Mesothelial cell of epicardium (in vitro differentiated cells): ENCODE measurements at regions not wholly inside any gene's neighbourhood (a gene's known extent, or its start where the extent isn't known, plus 50 kb on each side); places are given as distances from the start of the nearest gene placed in this dataset.
"Not testable (repeated sequence)": the region's sequence is repeated elsewhere in the genome, so short reads cannot be mapped to it uniquely, and the experiment has no call there.

Experiments used
- DNase-seq, 2 experiments: peaks; one replicate each; pipeline ENCODE4 v3.0.0; 2021; ENCODE audit warnings: low spot score in 2 of 2; ENCODE audit not compliant: unreplicated experiment in 2 of 2
- H3K27ac Mint-ChIP-seq: 2 replicates; pipeline ENCODE4 v1.8.0; 2021; ENCODE audit warnings: mixed read lengths
- H3K27me3 Mint-ChIP-seq: 2 replicates; pipeline ENCODE4 v1.8.0; 2021; ENCODE audit warnings: low read depth, mixed read lengths
- H3K36me3 Mint-ChIP-seq: 2 replicates; pipeline ENCODE4 v1.8.0; 2021; ENCODE audit warnings: mixed read lengths
- H3K4me1 Mint-ChIP-seq: 2 replicates; pipeline ENCODE4 v1.8.0; 2021; ENCODE audit warnings: mixed read lengths
- H3K4me3 Mint-ChIP-seq: 2 replicates; pipeline ENCODE4 v1.8.0; 2021; ENCODE audit warnings: mild to moderate bottlenecking, moderate library complexity, mixed read lengths
- H3K9me3 Mint-ChIP-seq: 2 replicates; pipeline ENCODE4 v1.8.0; 2021; ENCODE audit warnings: mixed read lengths
- TF ChIP-seq, protein P1 (sequence below): fragments of 200-600 bp; sonication (generic); IDR thresholded peaks from one replicate; pipeline ENCODE4 v1.5.0; 2021; ENCODE audit warnings: antibody characterized with exemption; ENCODE audit not compliant: unreplicated experiment

DNA sequence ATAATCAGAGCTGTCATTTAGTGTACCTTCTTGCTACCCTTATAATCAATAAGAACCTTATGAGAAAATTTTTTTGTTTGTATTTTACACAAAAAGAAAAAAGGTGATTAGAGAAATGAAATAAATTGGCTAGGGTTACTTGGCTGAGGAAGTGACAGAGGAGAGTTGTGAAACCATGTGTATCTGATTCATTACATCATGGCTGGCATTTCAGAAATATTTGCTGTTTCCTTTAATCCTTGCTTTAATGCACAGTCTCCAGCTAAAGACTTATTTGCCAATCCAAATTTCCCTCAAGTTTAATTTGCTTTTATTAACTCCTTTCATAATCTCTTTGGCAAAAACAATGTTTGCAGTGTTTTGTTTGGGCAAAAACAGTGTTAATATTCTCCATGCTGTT lies 543.1 kb downstream of the KIF4B start:
- no peaks in the 10 kb centered on the region for H3K36me3 Mint-ChIP-seq
- TF ChIP-seq, protein P1, sequence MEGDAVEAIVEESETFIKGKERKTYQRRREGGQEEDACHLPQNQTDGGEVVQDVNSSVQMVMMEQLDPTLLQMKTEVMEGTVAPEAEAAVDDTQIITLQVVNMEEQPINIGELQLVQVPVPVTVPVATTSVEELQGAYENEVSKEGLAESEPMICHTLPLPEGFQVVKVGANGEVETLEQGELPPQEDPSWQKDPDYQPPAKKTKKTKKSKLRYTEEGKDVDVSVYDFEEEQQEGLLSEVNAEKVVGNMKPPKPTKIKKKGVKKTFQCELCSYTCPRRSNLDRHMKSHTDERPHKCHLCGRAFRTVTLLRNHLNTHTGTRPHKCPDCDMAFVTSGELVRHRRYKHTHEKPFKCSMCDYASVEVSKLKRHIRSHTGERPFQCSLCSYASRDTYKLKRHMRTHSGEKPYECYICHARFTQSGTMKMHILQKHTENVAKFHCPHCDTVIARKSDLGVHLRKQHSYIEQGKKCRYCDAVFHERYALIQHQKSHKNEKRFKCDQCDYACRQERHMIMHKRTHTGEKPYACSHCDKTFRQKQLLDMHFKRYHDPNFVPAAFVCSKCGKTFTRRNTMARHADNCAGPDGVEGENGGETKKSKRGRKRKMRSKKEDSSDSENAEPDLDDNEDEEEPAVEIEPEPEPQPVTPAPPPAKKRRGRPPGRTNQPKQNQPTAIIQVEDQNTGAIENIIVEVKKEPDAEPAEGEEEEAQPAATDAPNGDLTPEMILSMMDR = no peak
- DNase-seq = no peak
- H3K27ac Mint-ChIP-seq = no peak overlapping the region
- H3K4me1 Mint-ChIP-seq = no peaks in the 10 kb centered on the region
- H3K9me3 Mint-ChIP-seq = no peaks in the 10 kb centered on the region
- no peak overlapping the region for H3K4me3 Mint-ChIP-seq
- H3K27me3 Mint-ChIP-seq = peaks cover 15% of the 10 kb centered on the region

- H3K27ac Mint-ChIP-seq = no peak overlapping the region
- H3K9me3 Mint-ChIP-seq = peaks cover 10% of the 10 kb centered on the region
- no peaks in the 10 kb centered on the region for H3K36me3 Mint-ChIP-seq
- H3K4me1 Mint-ChIP-seq = no peaks in the 10 kb centered on the region
- H3K4me3 Mint-ChIP-seq = no peak overlapping the region
- TF ChIP-seq, protein P1 = no peak
- peaks cover 15% of the 10 kb centered on the region for H3K27me3 Mint-ChIP-seq
- no peak for DNase-seq
Observed at GRCh38 chr5:155562158-155562557, 548.6 kb downstream of the KIF4B start.

GRCh38 chr5:155564541-155564940 lies 551.0 kb downstream of the KIF4B start:
- Mint-ChIP-seq H3K27ac (no peak overlapping the region), H3K4me3 (no peak overlapping the region), H3K36me3 (no peaks in the 10 kb centered on the region), H3K4me1 (no peaks in the 10 kb centered on the region), H3K9me3 (peaks cover 18% of the 10 kb centered on the region), H3K27me3 (peaks cover 12% of the 10 kb centered on the region)
- TF ChIP-seq, protein P1 = no peak
- no peak for DNase-seq

- TF ChIP-seq, protein P1 = no peak
- Mint-ChIP-seq H3K4me1 (no peaks in the 10 kb centered on the region), H3K27me3 (peaks cover 34% of the 10 kb centered on the region), H3K27ac (no peak overlapping the region), H3K36me3 (no peaks in the 10 kb centered on the region), H3K9me3 (no peaks in the 10 kb centered on the region), H3K4me3 (no peak overlapping the region)
- DNase-seq = no peak
Observed at GRCh38 chr5:155575861-155576260, 562.3 kb downstream of the KIF4B start.

DNA sequence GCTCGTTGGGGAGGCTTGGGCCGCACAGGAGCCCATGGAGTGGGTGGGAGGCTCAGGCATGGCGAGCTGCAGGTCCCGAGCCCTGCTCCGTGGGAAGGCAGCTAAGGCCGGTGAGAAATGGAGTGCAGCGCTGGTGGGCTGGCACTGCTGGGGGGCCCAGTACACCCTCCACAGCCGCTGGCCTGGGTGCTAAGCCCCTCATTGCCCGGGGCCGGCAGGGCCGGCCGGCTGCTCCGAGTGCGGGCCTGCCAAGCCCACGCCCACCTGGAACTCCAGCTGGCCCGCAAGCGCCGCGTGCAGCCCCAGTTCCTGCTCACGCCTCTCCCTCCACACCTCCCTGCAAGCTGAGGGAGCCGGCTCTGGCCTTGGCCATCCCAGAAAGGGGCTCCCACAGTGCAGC lies 573.3 kb downstream of the KIF4B start:
- not testable (repeated sequence) for H3K9me3 Mint-ChIP-seq, H3K36me3 Mint-ChIP-seq, H3K4me1 Mint-ChIP-seq, DNase-seq, H3K27ac Mint-ChIP-seq, H3K4me3 Mint-ChIP-seq
- H3K27me3 Mint-ChIP-seq = peaks cover 12% of the 10 kb centered on the region

DNA sequence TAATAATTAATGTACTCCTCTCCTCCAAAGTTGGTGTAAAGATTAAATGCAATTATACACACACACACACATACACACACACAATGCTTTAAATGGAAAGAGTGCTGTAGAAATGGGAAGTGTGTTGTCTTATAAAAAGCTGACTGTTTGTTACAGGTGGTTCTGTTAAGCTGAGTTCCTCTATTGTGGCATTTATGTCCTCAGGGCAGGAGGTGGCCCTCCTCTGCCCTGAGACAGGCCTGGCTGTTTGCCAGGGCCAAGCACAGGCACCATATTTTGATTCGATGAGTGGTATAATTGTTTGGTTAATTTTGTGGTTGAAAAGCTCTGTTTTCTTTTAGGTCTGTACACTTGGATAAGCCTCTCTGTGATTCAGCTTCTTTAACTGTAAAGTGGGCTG lies 573.9 kb downstream of the KIF4B start:
- Mint-ChIP-seq H3K27ac (no peak overlapping the region), H3K27me3 (peaks cover 11% of the 10 kb centered on the region)
- DNase-seq = no peak

More for the DNA sequence above, 573.9 kb downstream of the KIF4B start:
- no peak overlapping the region for H3K4me3 Mint-ChIP-seq
- no peaks in the 10 kb centered on the region for H3K9me3 Mint-ChIP-seq
- no peaks in the 10 kb centered on the region for H3K36me3 Mint-ChIP-seq
- peaks cover 2% of the 10 kb centered on the region for H3K4me1 Mint-ChIP-seq
- TF ChIP-seq, protein P1 = no peak
